SK-N-SH (cell line): ENCODE measurements at regions not wholly inside any gene's neighbourhood (a gene's known extent, or its start where the extent isn't known, plus 50 kb on each side); places are given as distances from the start of the nearest gene placed in this dataset.

Experiments used
- CTCF ChIA-PET: fragments of 300-600, 350-600 bp; formaldehyde crosslinking; extraction: SDS; loops from one replicate; lab custom pipeline; 2021; lab: Yijun Ruan, JAX
- POLR2A ChIA-PET: fragments of 350-600 bp; sonication (Branson Sonifier 250); formaldehyde crosslinking; extraction: SDS; loops from one replicate; lab custom pipeline; 2020; ENCODE audit warnings: antibody characterized with exemption, inconsistent platforms; lab: Yijun Ruan, JAX
- DNase-seq: peaks from one replicate; pipeline ENCODE4 v3.0.0; 2012
- H2AFZ ChIP-seq: fragments of 200-600 bp; sonication (generic); 2 replicates; pipeline ENCODE4 v1.8.1; 2016; ENCODE audit warnings: antibody characterized with exemption, mild to moderate bottlenecking, low read depth
- H3F3A ChIP-seq: fragments of 200-600 bp; sonication (generic); replicated peaks from 2 replicates; pipeline ENCODE3; 2016; ENCODE audit warnings: antibody characterized with exemption, mild to moderate bottlenecking; ENCODE audit not compliant: insufficient read depth
- H3K27ac ChIP-seq, 2 experiments: fragments of 200-500 bp in 1 of 2; fragments of 200-600 bp in 1 of 2; sonication (Bioruptor generic) in 1 of 2; sonication (generic), shearing (Covaris generic) in 1 of 2; 2 replicates each; pipeline versions ENCODE4 v1.5.1 to v1.6.1; 2014 to 2016; ENCODE audit warnings: low read depth in 2 of 2, inconsistent platforms in 1 of 2, low read length in 1 of 2, mild to moderate bottlenecking in 1 of 2, mixed read lengths in 1 of 2
- H3K27me3 ChIP-seq: fragments of 200-600 bp; sonication (generic), shearing (Covaris generic); 2 replicates; pipeline ENCODE4 v1.6.1; 2016; ENCODE audit warnings: mixed run types; ENCODE audit not compliant: insufficient read depth
- H3K36me3 ChIP-seq, 2 experiments: fragments of 200-500 bp in 1 of 2; fragments of 200-600 bp in 1 of 2; sonication (Bioruptor generic) in 1 of 2; sonication (generic) in 1 of 2; replicated peaks in 1 of 2; 2 replicates each; pipeline versions ENCODE3 to v1.5.1; 2014 to 2016; ENCODE audit warnings: low read length in 1 of 2, mild to moderate bottlenecking in 1 of 2; ENCODE audit not compliant: insufficient read depth in 2 of 2, control insufficient read depth in 1 of 2
- H3K4me1 ChIP-seq, 2 experiments: fragments of 200-500 bp in 1 of 2; fragments of 200-600 bp in 1 of 2; sonication (Bioruptor generic) in 1 of 2; sonication (generic), shearing (Covaris generic) in 1 of 2; 2 replicates each; pipeline versions ENCODE4 v1.5.1 to v1.6.1; 2014 to 2016; ENCODE audit warnings: low read depth in 1 of 2, low read length in 1 of 2, mixed run types in 1 of 2; ENCODE audit not compliant: insufficient read depth in 2 of 2, control insufficient read depth in 1 of 2
- H3K4me2 ChIP-seq: fragments of 200-600 bp; sonication (generic), shearing (Covaris generic); 2 replicates; pipeline ENCODE4 v1.6.1; 2017; ENCODE audit warnings: mixed run types
- H3K4me3 ChIP-seq, 2 experiments: fragments of 200-500 bp in 1 of 2; fragments of 200-600 bp in 1 of 2; sonication (Bioruptor generic) in 1 of 2; sonication (generic), shearing (Covaris generic) in 1 of 2; 2 replicates each; pipeline versions ENCODE4 v1.5.1 to v1.8.1; 2014 to 2016; ENCODE audit warnings: low read depth in 2 of 2, inconsistent platforms in 1 of 2, low read length in 1 of 2, mild to moderate bottlenecking in 1 of 2, mixed read lengths in 1 of 2, moderate library complexity in 1 of 2
- H3K79me2 ChIP-seq: fragments of 200-600 bp; sonication (generic); 2 replicates; pipeline ENCODE4 v1.8.1; 2017; ENCODE audit warnings: mild to moderate bottlenecking; ENCODE audit not compliant: insufficient read depth
- H3K9ac ChIP-seq: fragments of 200-600 bp; sonication (generic); 2 replicates; pipeline ENCODE4 v1.6.1; 2017; ENCODE audit warnings: mixed run types
- H3K9me2 ChIP-seq: fragments of 200-600 bp; sonication (generic); 2 replicates; pipeline ENCODE4 v1.6.1; 2017; ENCODE audit warnings: mixed run types
- H3K9me3 ChIP-seq: fragments of 200-600 bp; sonication (generic); 2 replicates; pipeline ENCODE4 v1.6.1; 2017; ENCODE audit warnings: mixed run types, mild to moderate bottlenecking, moderate library complexity
- H4K20me1 ChIP-seq: fragments of 200-600 bp; sonication (generic); 2 replicates; pipeline ENCODE4 v1.6.1; 2017; ENCODE audit warnings: mild to moderate bottlenecking, mixed run types; ENCODE audit not compliant: insufficient read depth
- CHD2 ChIP-seq: fragments of 150-350 bp; IDR thresholded peaks from 2 replicates; pipeline ENCODE4 v1.6.1; 2018; ENCODE audit warnings: low read length; ENCODE audit not compliant: partially characterized antibody
- EZH2phosphoT487 ChIP-seq: fragments of 200-600 bp; sonication (generic); IDR thresholded peaks from 2 replicates; pipeline ENCODE4 v1.6.1; 2017; ENCODE audit warnings: low read depth, mixed run types, mild to moderate bottlenecking, antibody characterized with exemption, moderate library complexity, borderline replicate concordance
- FOSL2 ChIP-seq: IDR thresholded peaks from 2 replicates; pipeline ENCODE4 v1.4.0; 2012; ENCODE audit warnings: low read depth, mild to moderate bottlenecking, moderate library complexity, borderline replicate concordance
- GABPA ChIP-seq: IDR thresholded peaks from 2 replicates; pipeline ENCODE4 v1.4.0; 2012; ENCODE audit warnings: low read depth, mild to moderate bottlenecking
- GATA2 ChIP-seq: sonication (generic); formaldehyde crosslinking; IDR thresholded peaks from 2 replicates; pipeline ENCODE4 v1.5.0; 2020; ENCODE audit warnings: mild to moderate bottlenecking, missing genetic modification reagents
- MEF2A ChIP-seq: IDR thresholded peaks from 2 replicates; pipeline ENCODE4 v1.4.0; 2012; ENCODE audit warnings: low read depth, borderline replicate concordance
- RAD21 ChIP-seq: IDR thresholded peaks from 2 replicates; pipeline ENCODE4 v1.6.1; 2012; ENCODE audit warnings: mild to moderate bottlenecking, low read length
- RFX5 ChIP-seq: IDR thresholded peaks from 2 replicates; pipeline ENCODE4 v1.6.1; 2012; ENCODE audit warnings: mild to moderate bottlenecking, improper control_type of control experiment, low read length
- RXRA ChIP-seq: IDR thresholded peaks from 2 replicates; pipeline ENCODE4 v1.4.0; 2012; ENCODE audit warnings: low read depth, mild to moderate bottlenecking, borderline replicate concordance
- SMC3 ChIP-seq: IDR thresholded peaks from 2 replicates; pipeline ENCODE4 v1.6.1; 2012; ENCODE audit warnings: low read depth, low read length, improper control_type of control experiment
- TAF1 ChIP-seq: IDR thresholded peaks from 2 replicates; pipeline ENCODE4 v1.6.1; 2012; ENCODE audit warnings: low read depth, mild to moderate bottlenecking, low read length, moderate library complexity, borderline replicate concordance
- TEAD4 ChIP-seq: IDR thresholded peaks from 2 replicates; pipeline ENCODE4 v1.4.0; 2012; ENCODE audit warnings: mild to moderate bottlenecking, borderline replicate concordance; ENCODE audit not compliant: insufficient read depth
- YY1 ChIP-seq: IDR thresholded peaks from 2 replicates; pipeline ENCODE4 v1.4.0; 2012; ENCODE audit warnings: low read depth, mild to moderate bottlenecking
- WGBS: methylation state at CpG from one replicate; pipeline ENCODE4 v1.1.6; 2017; ENCODE audit warnings: low lambda C conversion rate; 5-methylcytosine and 5-hydroxymethylcytosine counted together
- TF ChIP-seq, protein P1 (sequence below): IDR thresholded peaks from 2 replicates; pipeline ENCODE4; 2012
- TF ChIP-seq, protein P2 (sequence below): fragments of 150-350 bp; IDR thresholded peaks from 2 replicates; pipeline ENCODE4 v1.6.1; 2016; ENCODE audit warnings: mild to moderate bottlenecking, low read depth, low read length
- TF ChIP-seq, protein P3 (sequence below): IDR thresholded peaks from 2 replicates; pipeline ENCODE4 v1.4.0; 2012; ENCODE audit warnings: low read depth, borderline replicate concordance
- TF ChIP-seq, protein P4 (sequence below): IDR thresholded peaks from 2 replicates; pipeline ENCODE4 v1.4.0; 2012; ENCODE audit warnings: low read depth
- TF ChIP-seq, protein P5 (sequence below): IDR thresholded peaks from 2 replicates; pipeline ENCODE4 v1.6.1; 2012; ENCODE audit warnings: mild to moderate bottlenecking, low read depth, low read length, moderate library complexity

DNA sequence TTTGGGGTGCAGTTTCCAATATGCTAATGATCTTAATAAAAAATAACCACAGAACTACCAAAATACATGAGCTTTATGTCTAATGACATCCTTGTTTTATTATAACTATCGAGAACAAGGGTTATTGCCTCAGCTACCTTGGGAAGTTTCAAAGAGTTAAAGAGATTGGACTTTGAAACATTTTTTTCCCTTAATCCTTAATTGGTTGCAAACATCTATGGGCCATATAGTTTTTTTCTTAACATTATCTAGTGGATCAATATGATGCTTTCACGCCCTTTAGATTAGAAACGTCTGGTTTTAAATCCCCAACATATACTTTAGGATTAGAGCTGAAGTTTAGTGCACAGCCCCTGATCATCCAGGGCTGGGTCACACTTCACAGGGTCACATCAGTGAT is 219.2 kb upstream of the SGO1 start:
- ChIA-PET POLR2A (no interaction called here), CTCF (interaction anchor here (0.8 kb wide), 1 partner anchor 17 kb away, joined by 5 read pairs; no protein-coding TSS in a partner anchor)
- H3K36me3 ChIP-seq = no peaks in the 10 kb centered on the region
- H3K9ac ChIP-seq = no peak overlapping the region
- no peaks in the 10 kb centered on the region for H3F3A ChIP-seq
- no peaks in the 10 kb centered on the region for H3K9me3 ChIP-seq
- no peak for TF ChIP-seq CHD2
- TF ChIP-seq RXRA = no peak
- no peak for TF ChIP-seq TAF1
- no peak for TF ChIP-seq GATA2 (CRISPR knock-in tag)
- TF ChIP-seq, protein P1, sequence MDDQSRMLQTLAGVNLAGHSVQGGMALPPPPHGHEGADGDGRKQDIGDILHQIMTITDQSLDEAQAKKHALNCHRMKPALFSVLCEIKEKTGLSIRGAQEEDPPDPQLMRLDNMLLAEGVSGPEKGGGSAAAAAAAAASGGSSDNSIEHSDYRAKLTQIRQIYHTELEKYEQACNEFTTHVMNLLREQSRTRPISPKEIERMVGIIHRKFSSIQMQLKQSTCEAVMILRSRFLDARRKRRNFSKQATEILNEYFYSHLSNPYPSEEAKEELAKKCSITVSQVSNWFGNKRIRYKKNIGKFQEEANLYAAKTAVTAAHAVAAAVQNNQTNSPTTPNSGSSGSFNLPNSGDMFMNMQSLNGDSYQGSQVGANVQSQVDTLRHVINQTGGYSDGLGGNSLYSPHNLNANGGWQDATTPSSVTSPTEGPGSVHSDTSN = no peak
- TF ChIP-seq YY1 = no peak
- no peak for TF ChIP-seq RFX5
- no peak for TF ChIP-seq FOSL2
- 37% methylated on average over 3 of the region's 3 CpGs for WGBS
- no peak overlapping the region for H3K27ac ChIP-seq
- no peaks in the 10 kb centered on the region for H3K79me2 ChIP-seq
- no peak overlapping the region for H3K4me2 ChIP-seq
- no peak overlapping the region for H2AFZ ChIP-seq
- no peak overlapping the region for H3K4me3 ChIP-seq
- no peaks in the 10 kb centered on the region for H4K20me1 ChIP-seq
- peaks cover 0 to 4% of the 10 kb centered on the region in 2 experiments; a peak in 1 of 4 replicates for H3K4me1 ChIP-seq
- no peak for DNase-seq
- no peaks in the 10 kb centered on the region for H3K27me3 ChIP-seq
- no peaks in the 10 kb centered on the region for H3K9me2 ChIP-seq

DNA sequence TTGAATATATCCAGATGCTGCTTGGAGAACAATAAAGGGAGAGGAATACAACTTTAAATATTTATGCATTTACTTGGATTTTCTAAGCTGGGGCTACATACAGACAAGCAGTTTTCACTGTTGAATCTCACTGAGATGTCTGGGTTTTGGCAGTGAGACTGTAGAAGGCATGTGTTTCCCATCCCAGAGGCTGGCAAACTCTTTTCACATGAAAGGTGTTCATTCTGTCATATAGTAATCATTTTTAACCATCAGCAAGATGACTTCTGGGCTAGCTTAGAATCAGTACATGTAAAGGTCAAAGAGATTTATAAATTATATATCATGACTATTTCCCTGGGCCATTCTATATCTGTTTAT is 218.7 kb upstream of the SGO1 start:
- Histone ChIP-seq H3K27ac (no peak overlapping the region), H3K9me3 (no peaks in the 10 kb centered on the region), H3K9ac (no peak overlapping the region), H2AFZ (no peak overlapping the region), H3K36me3 (no peaks in the 10 kb centered on the region), H3F3A (no peaks in the 10 kb centered on the region), H3K4me1 (peaks cover 0 to 4% of the 10 kb centered on the region in 2 experiments; a peak in 1 of 4 replicates), H3K27me3 (no peaks in the 10 kb centered on the region), H3K4me3 (no peak overlapping the region), H4K20me1 (no peaks in the 10 kb centered on the region), H3K9me2 (no peaks in the 10 kb centered on the region), H3K79me2 (no peaks in the 10 kb centered on the region), H3K4me2 (no peak overlapping the region)
- no peak for DNase-seq
- ChIA-PET POLR2A (no interaction called here), CTCF (interaction anchor here (0.8 kb wide), 1 partner anchor 17 kb away, joined by 5 read pairs; no protein-coding TSS in a partner anchor)
- TF ChIP-seq FOSL2 = no peak
- no peak for TF ChIP-seq TEAD4
- TF ChIP-seq, protein P2, sequence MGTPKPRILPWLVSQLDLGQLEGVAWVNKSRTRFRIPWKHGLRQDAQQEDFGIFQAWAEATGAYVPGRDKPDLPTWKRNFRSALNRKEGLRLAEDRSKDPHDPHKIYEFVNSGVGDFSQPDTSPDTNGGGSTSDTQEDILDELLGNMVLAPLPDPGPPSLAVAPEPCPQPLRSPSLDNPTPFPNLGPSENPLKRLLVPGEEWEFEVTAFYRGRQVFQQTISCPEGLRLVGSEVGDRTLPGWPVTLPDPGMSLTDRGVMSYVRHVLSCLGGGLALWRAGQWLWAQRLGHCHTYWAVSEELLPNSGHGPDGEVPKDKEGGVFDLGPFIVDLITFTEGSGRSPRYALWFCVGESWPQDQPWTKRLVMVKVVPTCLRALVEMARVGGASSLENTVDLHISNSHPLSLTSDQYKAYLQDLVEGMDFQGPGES = no peak
- TF ChIP-seq, protein P3, sequence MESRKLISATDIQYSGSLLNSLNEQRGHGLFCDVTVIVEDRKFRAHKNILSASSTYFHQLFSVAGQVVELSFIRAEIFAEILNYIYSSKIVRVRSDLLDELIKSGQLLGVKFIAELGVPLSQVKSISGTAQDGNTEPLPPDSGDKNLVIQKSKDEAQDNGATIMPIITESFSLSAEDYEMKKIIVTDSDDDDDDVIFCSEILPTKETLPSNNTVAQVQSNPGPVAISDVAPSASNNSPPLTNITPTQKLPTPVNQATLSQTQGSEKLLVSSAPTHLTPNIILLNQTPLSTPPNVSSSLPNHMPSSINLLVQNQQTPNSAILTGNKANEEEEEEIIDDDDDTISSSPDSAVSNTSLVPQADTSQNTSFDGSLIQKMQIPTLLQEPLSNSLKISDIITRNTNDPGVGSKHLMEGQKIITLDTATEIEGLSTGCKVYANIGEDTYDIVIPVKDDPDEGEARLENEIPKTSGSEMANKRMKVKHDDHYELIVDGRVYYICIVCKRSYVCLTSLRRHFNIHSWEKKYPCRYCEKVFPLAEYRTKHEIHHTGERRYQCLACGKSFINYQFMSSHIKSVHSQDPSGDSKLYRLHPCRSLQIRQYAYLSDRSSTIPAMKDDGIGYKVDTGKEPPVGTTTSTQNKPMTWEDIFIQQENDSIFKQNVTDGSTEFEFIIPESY = no peak
- TF ChIP-seq SMC3 = no peak
- TF ChIP-seq GATA2 (CRISPR knock-in tag) = no peak
- TF ChIP-seq, protein P4, sequence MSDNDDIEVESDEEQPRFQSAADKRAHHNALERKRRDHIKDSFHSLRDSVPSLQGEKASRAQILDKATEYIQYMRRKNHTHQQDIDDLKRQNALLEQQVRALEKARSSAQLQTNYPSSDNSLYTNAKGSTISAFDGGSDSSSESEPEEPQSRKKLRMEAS = no peak
- no peak for TF ChIP-seq RFX5
- no peak for TF ChIP-seq EZH2phosphoT487
- no peak for TF ChIP-seq RAD21
- TF ChIP-seq GABPA = no peak
- TF ChIP-seq MEF2A = no peak
- TF ChIP-seq, protein P1 = no peak
- TF ChIP-seq TAF1 = no peak
- TF ChIP-seq, protein P5, sequence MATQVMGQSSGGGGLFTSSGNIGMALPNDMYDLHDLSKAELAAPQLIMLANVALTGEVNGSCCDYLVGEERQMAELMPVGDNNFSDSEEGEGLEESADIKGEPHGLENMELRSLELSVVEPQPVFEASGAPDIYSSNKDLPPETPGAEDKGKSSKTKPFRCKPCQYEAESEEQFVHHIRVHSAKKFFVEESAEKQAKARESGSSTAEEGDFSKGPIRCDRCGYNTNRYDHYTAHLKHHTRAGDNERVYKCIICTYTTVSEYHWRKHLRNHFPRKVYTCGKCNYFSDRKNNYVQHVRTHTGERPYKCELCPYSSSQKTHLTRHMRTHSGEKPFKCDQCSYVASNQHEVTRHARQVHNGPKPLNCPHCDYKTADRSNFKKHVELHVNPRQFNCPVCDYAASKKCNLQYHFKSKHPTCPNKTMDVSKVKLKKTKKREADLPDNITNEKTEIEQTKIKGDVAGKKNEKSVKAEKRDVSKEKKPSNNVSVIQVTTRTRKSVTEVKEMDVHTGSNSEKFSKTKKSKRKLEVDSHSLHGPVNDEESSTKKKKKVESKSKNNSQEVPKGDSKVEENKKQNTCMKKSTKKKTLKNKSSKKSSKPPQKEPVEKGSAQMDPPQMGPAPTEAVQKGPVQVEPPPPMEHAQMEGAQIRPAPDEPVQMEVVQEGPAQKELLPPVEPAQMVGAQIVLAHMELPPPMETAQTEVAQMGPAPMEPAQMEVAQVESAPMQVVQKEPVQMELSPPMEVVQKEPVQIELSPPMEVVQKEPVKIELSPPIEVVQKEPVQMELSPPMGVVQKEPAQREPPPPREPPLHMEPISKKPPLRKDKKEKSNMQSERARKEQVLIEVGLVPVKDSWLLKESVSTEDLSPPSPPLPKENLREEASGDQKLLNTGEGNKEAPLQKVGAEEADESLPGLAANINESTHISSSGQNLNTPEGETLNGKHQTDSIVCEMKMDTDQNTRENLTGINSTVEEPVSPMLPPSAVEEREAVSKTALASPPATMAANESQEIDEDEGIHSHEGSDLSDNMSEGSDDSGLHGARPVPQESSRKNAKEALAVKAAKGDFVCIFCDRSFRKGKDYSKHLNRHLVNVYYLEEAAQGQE = no peak
